ENCODE measurements at regions not wholly inside any gene's neighbourhood (a gene's known extent, or its start where the extent isn't known, plus 50 kb on each side); places are given as distances from the start of the nearest gene placed in this dataset.
"Not testable (repeated sequence)": the region's sequence is repeated elsewhere in the genome, so short reads cannot be mapped to it uniquely, and the experiment has no call there.

DNA sequence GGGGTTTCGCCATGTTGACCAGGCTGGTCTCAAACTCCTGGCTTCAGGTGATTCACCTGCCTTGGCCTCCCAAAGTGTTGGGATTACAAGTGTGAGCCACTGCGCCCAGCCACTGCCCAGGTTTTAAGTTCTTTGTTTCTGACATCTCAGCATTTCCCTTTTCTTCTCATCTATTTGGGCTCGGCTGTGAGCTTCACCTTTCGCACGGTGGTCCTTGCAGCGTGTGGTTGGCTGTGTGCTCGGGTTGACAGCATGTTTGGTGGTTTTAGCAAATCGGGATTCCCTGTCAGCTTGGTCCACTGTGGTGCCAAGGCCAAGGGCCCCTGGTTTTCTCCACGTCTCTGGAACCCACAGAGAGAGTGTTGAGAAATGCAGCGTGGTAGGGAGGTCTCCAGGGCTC lies 138.8 kb downstream of the DNAJB6 start:
- ATAC-seq (no peak), DNase-seq (peak; percentile 29)
- intact Hi-C loops (cut with DNase I), result no loop called here
- no peak for TF ChIP-seq CTCF (IDR thresholded peaks at IDR 0.05)
- H3K4me3 ChIP-seq, result no peak overlapping the region
- H3K27ac ChIP-seq, result no peak overlapping the region
- no peaks in the 10 kb centered on the region for H3K4me1 ChIP-seq
- H3K36me3 ChIP-seq, result no peaks in the 10 kb centered on the region
- H3K9me3 ChIP-seq, result peaks cover 11% of the 10 kb centered on the region
- peaks cover 8% of the 10 kb centered on the region for H3K27me3 ChIP-seq

- Histone ChIP-seq H3K4me3 (no peak overlapping the region), H3K4me1 (no peaks in the 10 kb centered on the region), H3K27ac (no peak overlapping the region), H3K36me3 (no peaks in the 10 kb centered on the region), H3K9me3 (peaks cover 11% of the 10 kb centered on the region), H3K27me3 (peaks cover 8% of the 10 kb centered on the region)
- TF ChIP-seq CTCF (IDR thresholded peaks at IDR 0.05), result no peak
- intact Hi-C loops (cut with DNase I), result no loop called here
- ATAC-seq (peak; percentile 13), DNase-seq (no peak)
Measured at GRCh38 chr7:157476201-157476600, 139.4 kb downstream of the DNAJB6 start.

DNA sequence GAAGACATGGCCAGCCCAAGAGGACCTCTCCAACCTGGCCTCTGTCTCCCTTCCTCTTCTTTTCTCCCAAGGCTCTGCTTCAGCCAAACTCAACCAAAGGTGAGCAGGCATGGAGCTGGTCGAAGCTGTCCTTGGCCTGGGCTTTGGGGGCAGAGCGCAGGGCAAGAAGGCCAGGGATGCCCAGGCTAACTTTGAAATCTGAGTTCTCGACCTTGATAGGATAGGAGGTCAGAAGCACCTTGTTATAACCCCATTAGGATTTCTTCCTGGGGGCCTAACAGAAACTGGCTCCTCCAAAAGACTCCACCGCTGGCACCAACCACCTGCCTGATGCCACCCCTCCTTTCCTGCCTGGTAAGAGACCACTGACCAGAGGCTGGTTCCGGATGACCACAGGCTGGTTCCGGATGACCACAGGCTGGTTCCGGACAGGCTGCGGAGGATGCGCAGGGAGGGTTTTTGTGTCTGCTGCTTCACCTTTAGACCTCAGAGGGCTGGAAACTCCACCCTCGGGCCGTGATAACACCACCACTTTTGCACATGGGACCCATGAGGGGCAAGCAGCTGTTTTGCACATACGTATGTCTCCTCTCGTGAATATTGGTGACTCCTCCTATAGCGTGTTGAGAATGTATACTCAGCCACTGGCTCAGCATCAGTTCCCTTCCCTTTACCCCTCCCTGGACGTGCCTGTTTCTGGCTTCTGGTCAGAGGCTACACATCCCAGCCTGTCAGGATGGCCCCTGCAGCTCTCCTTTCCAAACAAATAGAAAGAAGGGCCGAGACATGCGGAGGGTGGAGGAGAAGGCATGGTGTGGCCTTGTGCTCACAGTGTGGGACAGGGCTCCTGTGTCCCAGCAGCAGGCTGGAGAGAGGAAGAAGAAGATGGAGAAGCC lies 140.1 kb downstream of the DNAJB6 start:
- Histone ChIP-seq H3K36me3 (no peaks in the 10 kb centered on the region), H3K9me3 (peaks cover 11% of the 10 kb centered on the region), H3K27me3 (peaks cover 8% of the 10 kb centered on the region), H3K4me1 (no peaks in the 10 kb centered on the region), H3K4me3 (no peak overlapping the region), H3K27ac (no peak overlapping the region)
- ATAC-seq (no peak), DNase-seq (peak; percentile 52)
- intact Hi-C loops (cut with DNase I), result no loop called here
- TF ChIP-seq CTCF (IDR thresholded peaks at IDR 0.05), result no peak

GRCh38 chr7:157477550-157478212 lies 140.9 kb downstream of the DNAJB6 start:
- H3K27ac ChIP-seq, result no peak overlapping the region

DNA sequence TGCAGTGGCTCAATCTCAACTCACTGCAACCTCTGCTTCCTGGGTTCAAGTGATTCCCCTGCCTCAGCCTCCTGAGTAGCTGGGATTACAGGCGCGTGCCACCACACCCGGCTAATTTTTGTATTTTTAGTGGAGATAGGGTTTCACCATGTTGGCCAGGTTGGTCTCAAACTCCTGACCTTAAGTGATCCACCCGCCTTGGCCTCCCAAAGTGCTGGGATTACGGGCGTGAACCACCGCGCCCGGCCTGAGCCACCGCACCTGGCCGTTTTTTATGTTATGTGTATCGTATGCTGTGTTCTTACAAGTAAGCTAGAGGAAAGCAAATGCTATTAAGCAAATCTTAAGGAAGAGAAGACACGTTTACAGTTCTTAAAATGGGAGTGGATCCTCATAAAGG lies 141.8 kb downstream of the DNAJB6 start:
- H3K4me1 ChIP-seq; H3K27ac ChIP-seq; DNase-seq; ATAC-seq; H3K9me3 ChIP-seq; H3K36me3 ChIP-seq; intact Hi-C loops (cut with DNase I); H3K27me3 ChIP-seq; H3K4me3 ChIP-seq: not testable (repeated sequence)

More at GRCh38 chr7:157477550-157478212, 140.9 kb downstream of the DNAJB6 start:
- Histone ChIP-seq H3K36me3 (no peaks in the 10 kb centered on the region), H3K4me3 (no peak overlapping the region), H3K9me3 (peaks cover 11% of the 10 kb centered on the region), H3K4me1 (no peaks in the 10 kb centered on the region), H3K27me3 (peaks cover 8% of the 10 kb centered on the region)
- DNase-seq (peak; percentile 59), ATAC-seq (no peak)
- intact Hi-C loops (cut with DNase I), result no loop called here
- no peak for TF ChIP-seq CTCF (IDR thresholded peaks at IDR 0.05)

DNA sequence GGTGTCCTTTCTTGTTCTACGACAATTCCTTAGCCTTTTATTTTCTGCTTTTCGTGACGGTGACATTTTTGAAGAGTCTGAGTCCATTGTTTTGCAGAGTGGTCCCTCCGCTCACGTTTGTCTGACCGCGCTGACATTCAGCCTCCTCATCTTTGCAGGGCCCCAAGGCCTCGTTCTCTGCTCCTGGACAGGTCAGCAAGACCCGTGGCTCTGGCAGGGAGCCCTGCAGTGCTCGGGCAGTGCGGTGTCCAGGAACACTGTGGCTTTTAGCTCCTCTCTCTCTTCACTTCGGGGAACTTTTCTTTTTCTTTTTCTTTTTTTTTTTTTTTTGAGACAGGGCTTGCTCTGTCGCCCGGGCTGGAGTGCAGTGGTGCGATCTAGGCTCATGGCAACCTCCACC lies 142.5 kb downstream of the DNAJB6 start:
- intact Hi-C loops (cut with DNase I), result no loop called here
- Histone ChIP-seq H3K27ac (no peak overlapping the region), H3K9me3 (no peaks in the 10 kb centered on the region), H3K4me3 (no peak overlapping the region), H3K27me3 (peaks cover 8% of the 10 kb centered on the region), H3K4me1 (no peaks in the 10 kb centered on the region), H3K36me3 (no peaks in the 10 kb centered on the region)
- DNase-seq (no peak), ATAC-seq (no peak)
- TF ChIP-seq CTCF (IDR thresholded peaks at IDR 0.05), result no peak
